ENCODE measurements at regions not wholly inside any gene's neighbourhood (a gene's known extent, or its start where the extent isn't known, plus 50 kb on each side); places are given as distances from the start of the nearest gene placed in this dataset.
"Not testable (repeated sequence)": the region's sequence is repeated elsewhere in the genome, so short reads cannot be mapped to it uniquely, and the experiment has no call there.

- DNase-seq: not testable (repeated sequence)
Measured at GRCh38 chr5:89050062-89050461, 167.1 kb upstream of the MEF2C start.

GRCh38 chr5:89047571-89047970 lies 164.6 kb upstream of the MEF2C start:
- DNase-seq: no peak

- DNase-seq: no peak
Measured at GRCh38 chr5:89045216-89045615, 162.2 kb upstream of the MEF2C start.

GRCh38 chr5:89044674-89045200 lies 161.8 kb upstream of the MEF2C start:
- DNase-seq: no peak

- no peak for DNase-seq
Measured at GRCh38 chr5:89043676-89044075, 160.7 kb upstream of the MEF2C start.

- DNase-seq: no peak
Measured at GRCh38 chr5:89042746-89043145, 159.8 kb upstream of the MEF2C start.

GRCh38 chr5:89041976-89042375 lies 159.0 kb upstream of the MEF2C start:
- DNase-seq: no peak

- DNase-seq: no peak
Measured at GRCh38 chr5:89041249-89041779, 158.3 kb upstream of the MEF2C start.

- no peak for DNase-seq
Measured at GRCh38 chr5:89036704-89037489, 153.9 kb upstream of the MEF2C start.

GRCh38 chr5:89036166-89036565 lies 153.2 kb upstream of the MEF2C start:
- no peak for DNase-seq

GRCh38 chr5:89034588-89034987 lies 151.6 kb upstream of the MEF2C start:
- DNase-seq: no peak

GRCh38 chr5:89030798-89031197 lies 147.8 kb upstream of the MEF2C start:
- DNase-seq: no peak

GRCh38 chr5:89028595-89029285 lies 145.8 kb upstream of the MEF2C start:
- DNase-seq: no peak

- no peak for DNase-seq
Measured at GRCh38 chr5:89024045-89024444, 141.1 kb upstream of the MEF2C start.

- no peak for DNase-seq
Measured at GRCh38 chr5:89020926-89021610, 138.1 kb upstream of the MEF2C start.

GRCh38 chr5:89016741-89017303 lies 133.8 kb upstream of the MEF2C start:
- no peak for DNase-seq

GRCh38 chr5:89015409-89015808 lies 132.4 kb upstream of the MEF2C start:
- no peak for DNase-seq

- DNase-seq: no peak
Measured at GRCh38 chr5:89011778-89012711, 129.1 kb upstream of the MEF2C start.

- DNase-seq: no peak
Measured at GRCh38 chr5:89010512-89010911, 127.5 kb upstream of the MEF2C start.

- no peak for DNase-seq
Measured at GRCh38 chr5:89008291-89008690, 125.3 kb upstream of the MEF2C start.

- DNase-seq: no peak
Measured at GRCh38 chr5:89005990-89006389, 123.0 kb upstream of the MEF2C start.

- DNase-seq: no peak
Measured at GRCh38 chr5:89004379-89004778, 121.4 kb upstream of the MEF2C start.

Data from activated CD4-positive, CD25-positive, alpha-beta regulatory T cell treated with anti-CD3 and anti-CD28 coated beads, Interleukin-2, amount 50 U/mL, for 72 hours (primary cell).